A549 (cell line): ENCODE measurements at regions not wholly inside any gene's neighbourhood (a gene's known extent, or its start where the extent isn't known, plus 50 kb on each side); places are given as distances from the start of the nearest gene placed in this dataset.

Source experiments
- ATAC-seq, 2 experiments: fragments of 200-7000 bp in 1 of 2; fragments of >200 bp in 1 of 2; cut with Nextera tagmentation in 1 of 2; cut with Tn5 transposase in 1 of 2; 3 replicates each; pipeline versions ENCODE4 v1.8.0 to v1.9.1; 2018 to 2020; ENCODE audit warnings: mild to moderate bottlenecking in 1 of 2, moderate library complexity in 1 of 2
- CTCF ChIA-PET: fragments of 300-600 bp; sonication (Branson Sonifier 250); formaldehyde crosslinking; extraction: SDS; loops from one replicate; lab custom pipeline; 2021; ENCODE audit warnings: antibody characterized with exemption, inconsistent platforms; lab: Yijun Ruan, JAX
- POLR2A ChIA-PET: fragments of 350-600 bp; formaldehyde crosslinking; extraction: SDS; loops from one replicate; lab custom pipeline; 2021; ENCODE audit warnings: antibody characterized with exemption, inconsistent platforms; lab: Yijun Ruan, JAX
- DNase-seq, 2 experiments: peaks; one replicate each; pipeline versions ENCODE4 v3.0.0 to v3.0.0-alpha.2; 2011 to 2016; ENCODE audit warnings: low read depth in 1 of 2, low spot score in 1 of 2
- FAIRE-seq: peaks from 2 replicates; lab custom pipeline; 2011; peaks lifted over from hg19 to GRCh38; lab: Jason Lieb, UNC
- H3K27ac ChIP-seq, 2 experiments: fragments of >200 bp; sonication (Bioruptor Twin); formaldehyde crosslinking; 3 replicates each; pipeline ENCODE4 v1.5.1; 2016 to 2017
- H3K4me1 ChIP-seq: fragments of >200 bp; sonication (Bioruptor Twin); formaldehyde crosslinking; 3 replicates; pipeline ENCODE4 v1.6.1; 2016
- H3K4me2 ChIP-seq: fragments of >200 bp; sonication (Bioruptor Twin); formaldehyde crosslinking; 3 replicates; pipeline ENCODE4 v1.6.1; 2016
- H3K4me3 ChIP-seq: fragments of >200 bp; sonication (Bioruptor Twin); formaldehyde crosslinking; 3 replicates; pipeline ENCODE4 v1.5.1; 2016
- H3K9me3 ChIP-seq: fragments of >200 bp; sonication (Bioruptor Twin); formaldehyde crosslinking; 3 replicates; pipeline ENCODE4 v1.6.1; 2016
- CBX2 ChIP-seq: fragments of 200-600 bp; sonication (generic); IDR thresholded peaks from 2 replicates; pipeline ENCODE4 v1.6.1; 2016; ENCODE audit warnings: low read depth, mild to moderate bottlenecking, borderline replicate concordance
- CBX8 ChIP-seq: fragments of 200-600 bp; sonication (generic); IDR thresholded peaks from 2 replicates; pipeline ENCODE4 v1.6.1; 2016
- CEBPB ChIP-seq, 2 experiments: fragments of >200 bp in 1 of 2; sonication (Bioruptor Twin) in 1 of 2; formaldehyde crosslinking in 1 of 2; IDR thresholded peaks; 2 replicates each; pipeline ENCODE4 v1.6.1; 2012 to 2016
- EP300 ChIP-seq, 2 experiments: fragments of >200 bp; sonication (Bioruptor Twin); formaldehyde crosslinking; IDR thresholded peaks; 2 replicates in 1 of 2; 3 replicates in 1 of 2; pipeline ENCODE4 v1.6.1; 2016 to 2017
- FOSB ChIP-seq: fragments of 250-450 bp; sonication (Bioruptor Pico); IDR thresholded peaks from 2 replicates; pipeline ENCODE4 v1.5.0; 2020; ENCODE audit warnings: mild to moderate bottlenecking, moderate library complexity
- FOXS1 ChIP-seq: fragments of 250-450 bp; sonication (Bioruptor Pico); IDR thresholded peaks from 2 replicates; pipeline ENCODE4 v1.5.0; 2020; ENCODE audit warnings: mild to moderate bottlenecking, moderate library complexity
- GATA3 ChIP-seq: IDR thresholded peaks from 2 replicates; pipeline ENCODE4 v1.6.1; 2012; ENCODE audit warnings: borderline replicate concordance
- MAFK ChIP-seq: fragments of 450-650 bp; IDR thresholded peaks from 2 replicates; pipeline ENCODE4 v1.6.1; 2014; ENCODE audit not compliant: partially characterized antibody
- NR3C1 ChIP-seq: fragments of >200 bp; sonication (Bioruptor Twin); formaldehyde crosslinking; IDR thresholded peaks from 3 replicates; pipeline ENCODE4 v1.6.1; 2017
- PBX3 ChIP-seq: IDR thresholded peaks from 2 replicates; pipeline ENCODE4 v1.6.1; 2012
- POLR2A ChIP-seq: IDR thresholded peaks from 2 replicates; pipeline ENCODE4 v1.6.1; 2012; ENCODE audit warnings: mild to moderate bottlenecking, low read length
- POLR2AphosphoS2 ChIP-seq: conservative IDR thresholded peaks from 2 replicates; pipeline ENCODE4 v1.6.1; 2012; ENCODE audit warnings: low read length, improper control_type of control experiment, inconsistent platforms
- REST ChIP-seq: fragments of 200-600 bp; sonication (generic); IDR thresholded peaks from 2 replicates; pipeline ENCODE4 v1.6.1; 2016; ENCODE audit warnings: antibody characterized with exemption, mild to moderate bottlenecking, moderate library complexity
- ZC3H11A ChIP-seq: fragments of 450-650 bp; IDR thresholded peaks from 2 replicates; pipeline ENCODE4 v1.6.1; 2014; ENCODE audit warnings: antibody characterized with exemption, mild to moderate bottlenecking
- ZFP36 ChIP-seq: fragments of 450-650 bp; IDR thresholded peaks from 2 replicates; pipeline ENCODE4 v1.6.1; 2014; ENCODE audit warnings: borderline replicate concordance; ENCODE audit not compliant: partially characterized antibody
- ZSCAN20 ChIP-seq: fragments of 250-450 bp; sonication (Bioruptor Pico); IDR thresholded peaks from 2 replicates; pipeline ENCODE4 v1.8.0; 2022; ENCODE audit warnings: mild to moderate bottlenecking, moderate library complexity
- WGBS: methylation state at CpG from one replicate; pipeline ENCODE4 v1.1.6; 2017; ENCODE audit errors: missing lambda C conversion rate; 5-methylcytosine and 5-hydroxymethylcytosine counted together
- TF ChIP-seq, protein P1 (sequence below): fragments of 250-450 bp; sonication (Bioruptor Pico); IDR thresholded peaks from 2 replicates; pipeline ENCODE4 v1.5.0; 2021; ENCODE audit warnings: mild to moderate bottlenecking, moderate library complexity, borderline replicate concordance
- TF ChIP-seq, protein P2 (sequence below): fragments of 250-450 bp; sonication (Bioruptor Pico); IDR thresholded peaks from 2 replicates; pipeline ENCODE4 v1.5.0; 2020; ENCODE audit warnings: low read depth, mild to moderate bottlenecking, moderate library complexity

DNA sequence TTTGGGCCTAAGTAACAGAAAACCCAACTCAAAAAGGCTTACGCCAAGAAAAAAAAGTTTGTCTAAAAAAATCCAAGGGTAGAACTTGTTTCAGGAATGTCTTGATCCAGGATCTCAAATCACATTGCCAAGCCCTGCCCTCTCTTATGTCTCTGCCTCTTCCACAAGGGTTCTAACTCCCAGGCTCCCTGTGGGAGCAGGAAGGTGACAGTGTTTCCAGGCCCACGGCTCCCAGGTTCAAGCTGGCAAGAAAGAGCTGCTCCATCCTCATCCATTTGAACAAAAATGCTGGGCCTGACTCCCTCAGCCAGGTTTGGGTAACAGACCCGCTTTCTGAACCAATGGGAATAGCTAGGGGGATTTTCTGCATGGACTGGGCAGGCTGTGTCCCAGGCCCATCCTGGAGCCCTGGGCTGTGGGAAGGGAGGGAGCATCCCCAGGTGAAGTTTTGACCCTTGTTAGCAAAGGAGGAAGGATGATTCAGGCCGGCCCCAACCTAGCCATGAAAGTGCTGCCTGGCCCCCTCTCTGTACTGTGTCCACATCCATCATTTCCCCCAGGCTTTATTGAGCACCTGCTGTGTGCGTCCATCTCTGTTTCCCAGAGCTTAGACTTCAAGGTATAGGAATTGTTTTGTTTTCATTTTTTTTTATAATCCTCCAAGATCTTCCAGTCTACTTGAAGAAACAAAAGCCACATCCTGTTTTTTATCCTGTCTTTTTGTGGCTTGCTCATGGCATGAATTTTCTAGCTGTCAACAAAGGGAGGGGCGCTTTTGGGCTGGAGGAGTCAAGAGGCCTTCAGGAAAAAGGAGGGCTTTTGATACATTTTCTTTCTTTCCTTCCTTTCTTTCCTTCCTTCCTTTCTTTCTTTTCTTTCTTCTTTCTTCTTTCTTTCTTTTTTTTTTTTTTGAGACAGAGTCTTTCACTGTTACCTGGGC, 159.8 kb downstream of the TFAP2C start (continued):
- TF ChIP-seq, protein P1, sequence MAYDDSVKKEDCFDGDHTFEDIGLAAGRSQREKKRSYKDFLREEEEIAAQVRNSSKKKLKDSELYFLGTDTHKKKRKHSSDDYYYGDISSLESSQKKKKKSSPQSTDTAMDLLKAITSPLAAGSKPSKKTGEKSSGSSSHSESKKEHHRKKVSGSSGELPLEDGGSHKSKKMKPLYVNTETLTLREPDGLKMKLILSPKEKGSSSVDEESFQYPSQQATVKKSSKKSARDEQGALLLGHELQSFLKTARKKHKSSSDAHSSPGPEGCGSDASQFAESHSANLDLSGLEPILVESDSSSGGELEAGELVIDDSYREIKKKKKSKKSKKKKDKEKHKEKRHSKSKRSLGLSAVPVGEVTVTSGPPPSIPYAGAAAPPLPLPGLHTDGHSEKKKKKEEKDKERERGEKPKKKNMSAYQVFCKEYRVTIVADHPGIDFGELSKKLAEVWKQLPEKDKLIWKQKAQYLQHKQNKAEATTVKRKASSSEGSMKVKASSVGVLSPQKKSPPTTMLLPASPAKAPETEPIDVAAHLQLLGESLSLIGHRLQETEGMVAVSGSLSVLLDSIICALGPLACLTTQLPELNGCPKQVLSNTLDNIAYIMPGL, result no peak
- no peak for TF ChIP-seq ZC3H11A
- TF ChIP-seq, all 56 proteins: peak for 13

GRCh38 chr20:56793916-56794315, 164.8 kb downstream of the TFAP2C start:
- 83% methylated on average over 6 of the region's 7 CpGs for WGBS
- Histone ChIP-seq H3K27ac (peak overlapping the region; percentile 9 to 70; a peak in 4 of 6 replicates), H3K9me3 (peaks cover 13% of the 10 kb centered on the region), H3K4me2 (no peak overlapping the region), H3K4me3 (no peak overlapping the region), H3K4me1 (peaks cover 20% of the 10 kb centered on the region)
- ChIA-PET CTCF (interaction anchor here (0.7 kb wide), 1 partner anchor 36 kb away, joined by 3 read pairs; no protein-coding TSS in a partner anchor), POLR2A (no interaction called here)
- FAIRE-seq (no peak), ATAC-seq (no peak), DNase-seq (no peak)
- TF ChIP-seq PBX3 (no peak), ZSCAN20 (CRISPR knock-in tag) (no peak), REST (no peak), NR3C1 (no peak), CBX8 (no peak), FOSB (CRISPR knock-in tag) (no peak), CBX2 (no peak), GATA3 (no peak), FOXS1 (CRISPR knock-in tag) (no peak), POLR2A (no peak), EP300 (IDR thresholded peaks at IDR 0.05) (no peak), CEBPB (IDR thresholded peaks at IDR 0.05) (no peak), POLR2AphosphoS2 (no peak), MAFK (no peak)
- TF ChIP-seq, protein P2, sequence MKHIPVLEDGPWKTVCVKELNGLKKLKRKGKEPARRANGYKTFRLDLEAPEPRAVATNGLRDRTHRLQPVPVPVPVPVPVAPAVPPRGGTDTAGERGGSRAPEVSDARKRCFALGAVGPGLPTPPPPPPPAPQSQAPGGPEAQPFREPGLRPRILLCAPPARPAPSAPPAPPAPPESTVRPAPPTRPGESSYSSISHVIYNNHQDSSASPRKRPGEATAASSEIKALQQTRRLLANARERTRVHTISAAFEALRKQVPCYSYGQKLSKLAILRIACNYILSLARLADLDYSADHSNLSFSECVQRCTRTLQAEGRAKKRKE (CRISPR knock-in tag), result no peak

GRCh38 chr20:56795492-56795891, 166.4 kb downstream of the TFAP2C start:
- no peak overlapping the region for H3K4me3 ChIP-seq
- no peak for DNase-seq
- no peak overlapping the region for H3K4me2 ChIP-seq
- CTCF ChIA-PET, result interaction anchor here (0.7 kb wide), 1 partner anchor 22 kb away, joined by 3 read pairs; no protein-coding TSS in a partner anchor
- 100% methylated on average over 2 of the region's 2 CpGs for WGBS
- H3K9me3 ChIP-seq, result peaks cover 20% of the 10 kb centered on the region
- POLR2A ChIA-PET, result no interaction called here
- TF ChIP-seq FOXS1 (CRISPR knock-in tag) (no peak), ZFP36 (peak; percentile 52)
- TF ChIP-seq, all 56 proteins: peak for 1
- FAIRE-seq (no peak), ATAC-seq (no peak)
- H3K27ac ChIP-seq, result peak overlapping the region in 1 of 2 experiments; percentile 20; a peak in 2 of 6 replicates
- H3K4me1 ChIP-seq, result peaks cover 9% of the 10 kb centered on the region; the same call in 2 of the 3 replicates
